ENCODE measurements at regions not wholly inside any gene's neighbourhood (a gene's known extent, or its start where the extent isn't known, plus 50 kb on each side); places are given as distances from the start of the nearest gene placed in this dataset.

GRCh38 chr13:74629985-74630384 lies 495.8 kb upstream of the KLF12 start:
- no peak for TF ChIP-seq CTCF (IDR thresholded peaks at IDR 0.05 in 8 of 11, conservative IDR thresholded peaks at IDR 0.05 in 3 of 11)
- TF ChIP-seq POLR2AphosphoS5 (IDR thresholded peaks at IDR 0.05), result no peak
- no peak for TF ChIP-seq POLR2A (IDR thresholded peaks at IDR 0.05)

All from spleen (tissue), 7 donors.